ENCODE measurements at regions not wholly inside any gene's neighbourhood (a gene's known extent, or its start where the extent isn't known, plus 50 kb on each side); places are given as distances from the start of the nearest gene placed in this dataset.
A peak's percentile ranks its signal among the peaks of the same experiment; 100 is the strongest.

GRCh38 chr9:87428659-87429058 lies 69.0 kb upstream of the DAPK1 start:
- no peak for DNase-seq

GRCh38 chr9:87431837-87432236 lies 65.8 kb upstream of the DAPK1 start:
- no peak for DNase-seq

- no peak for DNase-seq
These were observed 63.8 kb upstream of the DAPK1 start for GRCh38 chr9:87433853-87434252.

- DNase-seq: no peak
These were observed 63.3 kb upstream of the DAPK1 start for GRCh38 chr9:87434366-87434765.

- DNase-seq: no peak
These were observed 62.3 kb upstream of the DAPK1 start for GRCh38 chr9:87435189-87435880.

GRCh38 chr9:87436716-87437115 lies 61.0 kb upstream of the DAPK1 start:
- DNase-seq: no peak

- no peak for DNase-seq
These were observed 59.7 kb upstream of the DAPK1 start for GRCh38 chr9:87437966-87438365.

GRCh38 chr9:87441251-87441650 lies 56.4 kb upstream of the DAPK1 start:
- no peak for DNase-seq

- no peak for DNase-seq
These were observed 55.2 kb upstream of the DAPK1 start for GRCh38 chr9:87442451-87442850.

- no peak for DNase-seq
These were observed 54.7 kb upstream of the DAPK1 start for GRCh38 chr9:87443006-87443405.

- no peak for DNase-seq
These were observed 54.2 kb upstream of the DAPK1 start for GRCh38 chr9:87443461-87443860.

GRCh38 chr9:87445646-87446045 lies 52.0 kb upstream of the DAPK1 start:
- peak; percentile 27 for DNase-seq

- DNase-seq: no peak
These were observed 51.1 kb upstream of the DAPK1 start for GRCh38 chr9:87446527-87446926.

GRCh38 chr9:87447547-87448432 lies 49.9 kb upstream of the DAPK1 start:
- no peak for DNase-seq

Data from stimulated activated CD4-positive, alpha-beta T cell treated with anti-CD3 and anti-CD28 coated beads, Interleukin-15, amount 100 ng/mL, for 24 hours (primary cell).